Calu3 (cell line): ENCODE measurements at regions not wholly inside any gene's neighbourhood (a gene's known extent, or its start where the extent isn't known, plus 50 kb on each side); places are given as distances from the start of the nearest gene placed in this dataset.

Experiments
- BruUV-seq: library from RNA; stranded (reverse); fragments of 400-500 nt; replicated peaks from 2 replicates; lab custom pipeline; 2021; lab: Mats Ljungman, UMichigan
- CTCF ChIA-PET: fragments of 300-600 bp; sonication (Branson Sonifier 250); formaldehyde crosslinking; loops from one replicate; lab custom pipeline; 2022; ENCODE audit warnings: antibody characterized with exemption; lab: Charles Lee
- DNase-seq: peaks from one replicate; pipeline ENCODE4 v3.0.0; 2022
- H3K27ac Mint-ChIP-seq: one replicate; pipeline ENCODE4 v1.8.0; 2022; ENCODE audit warnings: mixed read lengths; ENCODE audit not compliant: unreplicated experiment
- H3K27me3 Mint-ChIP-seq: one replicate; pipeline ENCODE4 v1.8.0; 2022; ENCODE audit warnings: mixed read lengths; ENCODE audit not compliant: unreplicated experiment
- H3K36me3 Mint-ChIP-seq: one replicate; pipeline ENCODE4 v1.8.0; 2022; ENCODE audit warnings: mild to moderate bottlenecking, moderate library complexity, mixed read lengths; ENCODE audit not compliant: insufficient read depth, unreplicated experiment
- H3K4me1 Mint-ChIP-seq: one replicate; pipeline ENCODE4 v1.8.0; 2022; ENCODE audit warnings: mild to moderate bottlenecking, low read depth, mixed read lengths; ENCODE audit not compliant: unreplicated experiment
- H3K4me3 Mint-ChIP-seq: one replicate; pipeline ENCODE4 v1.8.0; 2022; ENCODE audit warnings: mild to moderate bottlenecking, low read depth, moderate library complexity, mixed read lengths; ENCODE audit not compliant: unreplicated experiment
- H3K9me3 Mint-ChIP-seq: one replicate; pipeline ENCODE4 v1.8.0; 2022; ENCODE audit warnings: low read depth, mixed read lengths; ENCODE audit not compliant: unreplicated experiment
- intact Hi-C: fragments of 100-400 bp; cut with micrococcal nuclease; formaldehyde crosslinking; loops from one replicate; pipeline ENCODE4 v1.10.0; 2022; ENCODE audit not compliant: unreplicated experiment
- TF ChIP-seq, protein P1 (sequence below): fragments of 200-600 bp; IDR thresholded peaks from one replicate; pipeline ENCODE4 v1.8.0; 2022; ENCODE audit warnings: antibody characterized with exemption; ENCODE audit not compliant: unreplicated experiment

GRCh38 chr2:209371407-209371806 lies 52.4 kb upstream of the MAP2 start:
- Mint-ChIP-seq H3K36me3 (peaks cover 10% of the 10 kb centered on the region), H3K4me1 (peaks cover 30% of the 10 kb centered on the region), H3K27ac (no peak overlapping the region), H3K9me3 (peaks cover 18% of the 10 kb centered on the region), H3K4me3 (no peak overlapping the region), H3K27me3 (no peaks in the 10 kb centered on the region)
- CTCF ChIA-PET, result no interaction called here
- TF ChIP-seq, protein P1, sequence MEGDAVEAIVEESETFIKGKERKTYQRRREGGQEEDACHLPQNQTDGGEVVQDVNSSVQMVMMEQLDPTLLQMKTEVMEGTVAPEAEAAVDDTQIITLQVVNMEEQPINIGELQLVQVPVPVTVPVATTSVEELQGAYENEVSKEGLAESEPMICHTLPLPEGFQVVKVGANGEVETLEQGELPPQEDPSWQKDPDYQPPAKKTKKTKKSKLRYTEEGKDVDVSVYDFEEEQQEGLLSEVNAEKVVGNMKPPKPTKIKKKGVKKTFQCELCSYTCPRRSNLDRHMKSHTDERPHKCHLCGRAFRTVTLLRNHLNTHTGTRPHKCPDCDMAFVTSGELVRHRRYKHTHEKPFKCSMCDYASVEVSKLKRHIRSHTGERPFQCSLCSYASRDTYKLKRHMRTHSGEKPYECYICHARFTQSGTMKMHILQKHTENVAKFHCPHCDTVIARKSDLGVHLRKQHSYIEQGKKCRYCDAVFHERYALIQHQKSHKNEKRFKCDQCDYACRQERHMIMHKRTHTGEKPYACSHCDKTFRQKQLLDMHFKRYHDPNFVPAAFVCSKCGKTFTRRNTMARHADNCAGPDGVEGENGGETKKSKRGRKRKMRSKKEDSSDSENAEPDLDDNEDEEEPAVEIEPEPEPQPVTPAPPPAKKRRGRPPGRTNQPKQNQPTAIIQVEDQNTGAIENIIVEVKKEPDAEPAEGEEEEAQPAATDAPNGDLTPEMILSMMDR, result no peak
- intact Hi-C loops, result no loop called here
- DNase-seq, result no peak
- BruUV-seq, result no TSS peak
